ENCODE measurements at regions not wholly inside any gene's neighbourhood (a gene's known extent, or its start where the extent isn't known, plus 50 kb on each side); places are given as distances from the start of the nearest gene placed in this dataset.

- Histone ChIP-seq H3K79me2 (ENCODE audit: control insufficient read depth, low read length) (no peaks in the 10 kb centered on the region), H3K9me3 (ENCODE audit: control insufficient read depth, insufficient read depth, low read length) (no peaks in the 10 kb centered on the region), H3K4me1 (ENCODE audit: control insufficient read depth, low read length) (no peaks in the 10 kb centered on the region), H3F3A (ENCODE audit: control insufficient read depth, insufficient read depth) (no peaks in the 10 kb centered on the region), H3K4me2 (ENCODE audit: low read length) (no peak overlapping the region), H3K4me3 (ENCODE audit: low read length) (no peak overlapping the region), H3K9me2 (replicated peaks; ENCODE audit: control insufficient read depth, low read length) (no peaks in the 10 kb centered on the region), H3K27me3 (ENCODE audit: control insufficient read depth, low read length) (no peaks in the 10 kb centered on the region), H3K36me3 (ENCODE audit: control insufficient read depth, low read length) (no peaks in the 10 kb centered on the region), H4K20me1 (ENCODE audit: control insufficient read depth, insufficient read depth, low read depth, low read length) (no peaks in the 10 kb centered on the region), H3K27ac (ENCODE audit: low read depth, low read length) (no peak overlapping the region)
- TF ChIP-seq, protein P1, sequence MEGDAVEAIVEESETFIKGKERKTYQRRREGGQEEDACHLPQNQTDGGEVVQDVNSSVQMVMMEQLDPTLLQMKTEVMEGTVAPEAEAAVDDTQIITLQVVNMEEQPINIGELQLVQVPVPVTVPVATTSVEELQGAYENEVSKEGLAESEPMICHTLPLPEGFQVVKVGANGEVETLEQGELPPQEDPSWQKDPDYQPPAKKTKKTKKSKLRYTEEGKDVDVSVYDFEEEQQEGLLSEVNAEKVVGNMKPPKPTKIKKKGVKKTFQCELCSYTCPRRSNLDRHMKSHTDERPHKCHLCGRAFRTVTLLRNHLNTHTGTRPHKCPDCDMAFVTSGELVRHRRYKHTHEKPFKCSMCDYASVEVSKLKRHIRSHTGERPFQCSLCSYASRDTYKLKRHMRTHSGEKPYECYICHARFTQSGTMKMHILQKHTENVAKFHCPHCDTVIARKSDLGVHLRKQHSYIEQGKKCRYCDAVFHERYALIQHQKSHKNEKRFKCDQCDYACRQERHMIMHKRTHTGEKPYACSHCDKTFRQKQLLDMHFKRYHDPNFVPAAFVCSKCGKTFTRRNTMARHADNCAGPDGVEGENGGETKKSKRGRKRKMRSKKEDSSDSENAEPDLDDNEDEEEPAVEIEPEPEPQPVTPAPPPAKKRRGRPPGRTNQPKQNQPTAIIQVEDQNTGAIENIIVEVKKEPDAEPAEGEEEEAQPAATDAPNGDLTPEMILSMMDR (IDR thresholded peaks at IDR 0.05; ENCODE audit: low read depth, low read length, poor library complexity, severe bottlenecking), result no peak
- no peak for TF ChIP-seq EZH2phosphoT487 (IDR thresholded peaks at IDR 0.05; ENCODE audit: borderline replicate concordance, low read length)
These were observed 386.4 kb downstream of the ETV1 start for GRCh38 chr7:13603016-13603415.

DNA sequence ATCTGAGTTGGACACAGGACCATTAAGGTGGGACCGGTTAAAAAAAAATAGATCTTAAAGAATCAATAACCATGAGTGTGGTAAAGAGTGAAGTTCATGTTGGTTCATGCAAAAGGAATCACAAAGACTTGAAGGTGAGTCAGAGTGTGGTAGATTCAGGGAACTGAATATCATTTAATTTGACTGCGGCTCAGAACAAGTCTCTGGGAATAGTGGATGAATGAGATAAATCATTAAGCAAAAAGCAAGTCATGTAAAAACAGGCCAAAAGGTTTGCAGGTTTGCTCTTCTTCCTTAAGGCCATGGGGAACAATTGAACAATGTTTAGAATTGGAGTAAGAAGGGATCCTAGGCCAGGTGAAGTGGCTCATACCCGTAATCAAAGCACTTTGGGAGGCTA is 385.8 kb downstream of the ETV1 start:
- Histone ChIP-seq H3K4me2 (ENCODE audit: low read length) (no peak overlapping the region), H3K36me3 (ENCODE audit: control insufficient read depth, low read length) (no peaks in the 10 kb centered on the region)

DNA sequence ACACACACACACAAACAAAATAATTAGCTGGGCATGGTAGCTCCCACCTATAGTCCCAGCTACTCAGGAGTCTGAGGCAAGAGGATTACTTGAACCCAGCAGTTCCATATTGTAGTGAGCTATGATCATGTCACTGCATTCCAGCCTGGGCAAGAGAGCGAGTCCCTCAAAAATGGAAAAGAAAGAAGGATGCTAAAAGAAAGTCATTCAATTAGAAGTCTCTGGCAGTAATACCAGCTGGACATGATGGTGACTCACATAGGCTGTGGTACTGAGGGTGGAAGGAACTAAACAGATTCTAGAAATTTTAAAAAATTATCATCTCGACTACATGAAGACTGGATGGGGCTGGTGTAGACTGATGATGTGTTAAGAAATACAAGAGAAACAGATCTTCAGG is 385.3 kb downstream of the ETV1 start:
- H3F3A ChIP-seq (ENCODE audit: control insufficient read depth, insufficient read depth), result no peaks in the 10 kb centered on the region
- no peaks in the 10 kb centered on the region for H3K4me1 ChIP-seq (ENCODE audit: control insufficient read depth, low read length)
- H3K9me2 ChIP-seq (replicated peaks; ENCODE audit: control insufficient read depth, low read length), result no peaks in the 10 kb centered on the region
- TF ChIP-seq EZH2phosphoT487 (IDR thresholded peaks at IDR 0.05; ENCODE audit: borderline replicate concordance, low read length), result no peak
- TF ChIP-seq, protein P1 (IDR thresholded peaks at IDR 0.05; ENCODE audit: low read depth, low read length, poor library complexity, severe bottlenecking), result no peak
- H3K4me2 ChIP-seq (ENCODE audit: low read length), result no peak overlapping the region
- no peak overlapping the region for H3K4me3 ChIP-seq (ENCODE audit: low read length)
- H3K36me3 ChIP-seq (ENCODE audit: control insufficient read depth, low read length), result no peaks in the 10 kb centered on the region
- no peak overlapping the region for H3K27ac ChIP-seq (ENCODE audit: low read depth, low read length)
- no peaks in the 10 kb centered on the region for H3K9me3 ChIP-seq (ENCODE audit: control insufficient read depth, insufficient read depth, low read length)
- no peaks in the 10 kb centered on the region for H3K27me3 ChIP-seq (ENCODE audit: control insufficient read depth, low read length)
- no peaks in the 10 kb centered on the region for H4K20me1 ChIP-seq (ENCODE audit: control insufficient read depth, insufficient read depth, low read depth, low read length)
- H3K79me2 ChIP-seq (ENCODE audit: control insufficient read depth, low read length), result no peaks in the 10 kb centered on the region

More for the DNA sequence above, 385.8 kb downstream of the ETV1 start:
- no peak overlapping the region for H3K27ac ChIP-seq (ENCODE audit: low read depth, low read length)
- H3K9me3 ChIP-seq (ENCODE audit: control insufficient read depth, insufficient read depth, low read length), result no peaks in the 10 kb centered on the region
- TF ChIP-seq, protein P1 (IDR thresholded peaks at IDR 0.05; ENCODE audit: low read depth, low read length, poor library complexity, severe bottlenecking), result no peak
- TF ChIP-seq EZH2phosphoT487 (IDR thresholded peaks at IDR 0.05; ENCODE audit: borderline replicate concordance, low read length), result no peak
- no peaks in the 10 kb centered on the region for H3K27me3 ChIP-seq (ENCODE audit: control insufficient read depth, low read length)
- H3F3A ChIP-seq (ENCODE audit: control insufficient read depth, insufficient read depth), result no peaks in the 10 kb centered on the region
- H4K20me1 ChIP-seq (ENCODE audit: control insufficient read depth, insufficient read depth, low read depth, low read length), result no peaks in the 10 kb centered on the region
- no peak overlapping the region for H3K4me3 ChIP-seq (ENCODE audit: low read length)
- no peaks in the 10 kb centered on the region for H3K4me1 ChIP-seq (ENCODE audit: control insufficient read depth, low read length)
- no peaks in the 10 kb centered on the region for H3K9me2 ChIP-seq (replicated peaks; ENCODE audit: control insufficient read depth, low read length)
- no peaks in the 10 kb centered on the region for H3K79me2 ChIP-seq (ENCODE audit: control insufficient read depth, low read length)

DNA sequence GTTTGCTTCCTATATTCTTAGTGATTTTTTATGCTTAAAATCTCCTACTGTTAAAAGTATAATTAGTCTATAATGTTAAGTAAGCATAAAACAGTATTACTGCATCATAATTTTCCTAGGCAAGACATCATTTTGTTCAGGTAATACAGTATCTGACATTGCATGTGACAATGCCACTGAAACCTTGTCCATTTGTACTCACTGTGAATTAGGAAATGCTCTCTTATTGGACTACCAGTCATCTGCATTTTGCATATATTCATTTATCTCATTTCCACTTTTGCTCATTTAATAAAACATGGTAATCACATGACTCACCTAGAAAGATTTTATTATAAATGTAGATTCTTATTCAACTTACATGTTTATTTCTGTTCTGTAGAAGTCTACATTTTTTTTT is 379.1 kb downstream of the ETV1 start:
- Histone ChIP-seq H3K9me3 (ENCODE audit: control insufficient read depth, insufficient read depth, low read length) (no peaks in the 10 kb centered on the region), H3K36me3 (ENCODE audit: control insufficient read depth, low read length) (no peaks in the 10 kb centered on the region), H3K4me3 (ENCODE audit: low read length) (no peak overlapping the region), H3K4me1 (ENCODE audit: control insufficient read depth, low read length) (no peaks in the 10 kb centered on the region), H3K79me2 (ENCODE audit: control insufficient read depth, low read length) (no peaks in the 10 kb centered on the region), H4K20me1 (ENCODE audit: control insufficient read depth, insufficient read depth, low read depth, low read length) (no peaks in the 10 kb centered on the region), H3K4me2 (ENCODE audit: low read length) (no peak overlapping the region), H3K27me3 (ENCODE audit: control insufficient read depth, low read length) (no peaks in the 10 kb centered on the region), H3F3A (ENCODE audit: control insufficient read depth, insufficient read depth) (no peaks in the 10 kb centered on the region), H3K9me2 (replicated peaks; ENCODE audit: control insufficient read depth, low read length) (no peaks in the 10 kb centered on the region), H3K27ac (ENCODE audit: low read depth, low read length) (no peak overlapping the region)
- TF ChIP-seq, protein P1 (IDR thresholded peaks at IDR 0.05; ENCODE audit: low read depth, low read length, poor library complexity, severe bottlenecking), result no peak
- no peak for TF ChIP-seq EZH2phosphoT487 (IDR thresholded peaks at IDR 0.05; ENCODE audit: borderline replicate concordance, low read length)

Data from DOHH2 (cell line).